ENCODE measurements at regions not wholly inside any gene's neighbourhood (a gene's known extent, or its start where the extent isn't known, plus 50 kb on each side); places are given as distances from the start of the nearest gene placed in this dataset.
"Not testable (repeated sequence)": the region's sequence is repeated elsewhere in the genome, so short reads cannot be mapped to it uniquely, and the experiment has no call there.

DNA sequence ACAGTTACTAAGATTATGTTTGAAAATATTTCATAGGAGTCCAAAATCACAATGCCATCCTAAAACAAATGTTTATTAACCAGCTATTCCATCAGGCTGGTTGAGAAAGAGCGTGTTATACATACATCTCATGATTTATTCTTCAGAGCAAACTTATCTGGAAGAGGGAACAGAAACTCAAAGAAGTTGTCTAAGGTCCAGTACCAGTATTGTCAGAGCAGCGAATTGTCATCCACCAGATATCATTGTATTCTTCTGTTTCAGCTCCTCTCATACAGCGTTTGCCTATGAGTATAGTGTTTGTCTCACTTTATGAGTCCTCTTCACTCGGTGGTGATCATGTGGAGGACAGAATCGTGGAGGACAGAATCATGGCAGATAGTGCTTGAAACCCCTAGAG is 238.2 kb downstream of the OSR1 start:
- intact Hi-C loops (cut with DNase I): no loop called here
- ATAC-seq (no peak), DNase-seq (no peak)

- DNase-seq: no peak
- ATAC-seq: no peak
- intact Hi-C loops (cut with DNase I): no loop called here
These were observed 239.0 kb downstream of the OSR1 start for GRCh38 chr2:19119326-19120001.

- DNase-seq: no peak
- ATAC-seq: no peak
- intact Hi-C loops (cut with DNase I): no loop called here
These were observed 241.5 kb downstream of the OSR1 start for GRCh38 chr2:19116918-19117317.

DNA sequence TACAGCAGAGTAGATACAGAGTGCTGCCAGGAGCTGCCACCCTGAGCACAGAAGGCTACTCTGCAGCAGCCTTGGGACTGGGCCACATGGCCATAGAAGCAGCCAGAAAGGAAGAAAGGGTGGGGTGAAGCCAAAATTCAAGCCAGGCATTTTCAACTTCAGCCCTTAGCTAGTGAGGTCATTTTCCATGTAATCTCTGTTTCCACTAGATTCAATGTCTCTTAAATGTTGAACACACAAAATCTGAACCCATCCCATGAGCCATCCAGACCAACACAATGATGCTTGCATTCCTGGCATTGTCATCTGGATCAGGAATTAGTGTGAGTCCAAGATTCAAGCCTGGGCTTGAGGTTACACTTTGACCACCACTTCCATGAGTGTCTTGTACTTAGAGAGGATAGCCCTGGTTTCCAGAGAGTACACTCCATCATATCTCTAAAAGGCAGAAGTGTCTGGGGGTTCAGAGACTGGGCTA is 243.6 kb downstream of the OSR1 start:
- DNase-seq (peak; percentile 28), ATAC-seq (peak; percentile 36 to 80)
- intact Hi-C loops (cut with DNase I): no loop called here

DNA sequence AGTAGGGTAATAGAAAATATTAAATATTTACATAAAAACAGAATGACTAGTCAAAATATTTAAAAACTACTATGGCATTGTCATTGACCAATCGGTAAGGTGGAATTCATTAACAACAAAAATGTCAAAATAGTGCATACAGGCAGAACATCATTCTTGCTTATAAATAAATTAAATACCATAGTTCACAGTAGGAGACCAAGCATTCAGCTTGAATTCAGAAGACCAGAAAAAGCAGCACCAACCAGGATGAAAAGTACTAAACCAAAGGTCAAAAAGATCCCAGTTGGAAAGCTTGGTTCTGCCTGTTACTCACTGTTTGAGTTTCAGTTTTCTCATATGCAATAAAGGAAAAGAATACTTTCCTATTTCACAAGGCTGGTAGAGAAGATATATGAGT is 244.3 kb downstream of the OSR1 start:
- intact Hi-C loops (cut with DNase I): no loop called here
- ATAC-seq (peak in 1 of 2 donors; percentile 34), DNase-seq (no peak)

GRCh38 chr2:19111354-19111753 is 247.1 kb downstream of the OSR1 start:
- intact Hi-C loops (cut with DNase I): no loop called here
- ATAC-seq (no peak), DNase-seq (no peak)

GRCh38 chr2:19109518-19109917 is 248.9 kb downstream of the OSR1 start:
- intact Hi-C loops (cut with DNase I): no loop called here
- DNase-seq: no peak
- no peak for ATAC-seq

DNA sequence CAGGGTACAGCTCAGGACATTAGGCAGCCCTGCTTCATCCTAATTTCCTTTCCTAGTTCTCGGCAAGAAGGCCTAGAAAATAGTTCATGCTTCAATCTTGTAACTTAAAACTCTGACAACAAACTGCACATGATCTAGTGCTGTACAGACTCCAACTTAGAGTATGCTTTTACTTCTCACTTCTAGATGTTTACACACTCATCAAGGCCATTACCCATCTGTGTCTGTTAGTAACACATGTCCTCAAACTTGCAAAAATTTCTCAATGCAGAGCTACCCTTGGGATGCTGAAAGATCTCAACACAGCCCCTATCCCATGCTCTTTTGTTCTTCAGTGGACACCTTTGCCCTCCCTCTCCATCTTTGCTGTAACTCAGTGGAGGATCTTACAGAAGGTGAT is 252.0 kb downstream of the OSR1 start:
- intact Hi-C loops (cut with DNase I): no loop called here
- ATAC-seq (no peak), DNase-seq (no peak)

DNA sequence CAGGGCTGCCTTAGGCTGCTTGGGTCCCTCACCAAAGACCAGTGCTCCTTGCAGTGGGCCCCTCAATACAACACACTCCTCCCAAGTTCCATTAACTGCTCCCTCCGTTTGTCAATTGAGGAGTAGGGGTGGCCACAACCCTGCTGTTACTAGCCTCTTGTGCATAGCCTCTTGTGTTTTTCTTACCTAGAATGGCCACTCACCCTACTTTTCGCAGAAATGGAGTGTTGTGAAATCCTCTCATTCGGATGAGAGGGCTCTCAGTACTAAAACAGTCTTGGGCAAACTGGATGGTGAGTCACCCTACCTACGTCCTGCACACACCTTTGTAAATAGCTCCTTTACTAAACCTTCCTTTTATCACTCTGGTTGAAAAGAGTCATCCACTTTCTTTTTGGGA is 253.9 kb downstream of the OSR1 start:
- ATAC-seq (peak in 1 of 2 donors; percentile 12), DNase-seq (no peak)
- intact Hi-C loops (cut with DNase I): no loop called here

DNA sequence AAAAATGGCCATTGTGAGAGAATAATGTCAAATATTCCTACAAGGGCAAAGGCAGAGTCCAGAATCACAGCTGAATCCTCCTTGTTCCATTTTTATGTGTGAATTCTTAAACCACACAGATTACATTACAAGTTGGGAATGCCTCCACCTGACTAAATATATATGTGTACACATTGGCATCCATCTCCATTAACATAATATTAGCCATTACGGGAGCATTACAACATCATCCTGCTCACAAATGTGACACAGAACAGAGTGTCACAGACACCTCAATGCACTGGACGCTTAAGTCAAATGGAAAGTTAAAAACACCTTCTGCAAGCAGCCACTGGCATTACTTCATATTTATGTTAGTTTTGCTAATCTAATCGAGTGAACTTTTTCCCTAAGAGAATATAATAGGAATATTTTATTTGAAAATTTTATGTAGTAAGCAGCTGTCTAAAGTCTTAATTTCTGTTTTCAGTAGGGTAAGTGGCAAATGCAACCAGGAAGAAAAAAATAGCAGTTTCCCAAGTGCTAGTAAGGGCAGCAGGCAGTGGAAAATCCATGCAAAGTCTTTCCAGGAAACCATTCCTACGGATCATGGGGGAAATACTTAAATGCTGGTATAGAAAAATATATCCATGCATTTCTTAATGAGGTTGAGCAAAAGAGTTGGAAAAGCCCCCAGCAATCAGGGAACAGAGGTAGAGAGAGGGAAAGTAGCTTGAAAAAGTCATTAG is 255.6 kb downstream of the OSR1 start:
- intact Hi-C loops (cut with DNase I): no loop called here
- ATAC-seq: no peak
- DNase-seq: no peak

- DNase-seq: no peak
- no peak for ATAC-seq
- intact Hi-C loops (cut with DNase I): no loop called here
These were observed 256.5 kb downstream of the OSR1 start for GRCh38 chr2:19101968-19102367.

GRCh38 chr2:19100570-19100969 is 257.9 kb downstream of the OSR1 start:
- ATAC-seq: no peak
- intact Hi-C loops (cut with DNase I): no loop called here

GRCh38 chr2:19099181-19099580 is 259.2 kb downstream of the OSR1 start:
- ATAC-seq (no peak), DNase-seq (no peak)
- intact Hi-C loops (cut with DNase I): no loop called here

More at GRCh38 chr2:19100570-19100969, 257.9 kb downstream of the OSR1 start:
- DNase-seq: no peak

DNA sequence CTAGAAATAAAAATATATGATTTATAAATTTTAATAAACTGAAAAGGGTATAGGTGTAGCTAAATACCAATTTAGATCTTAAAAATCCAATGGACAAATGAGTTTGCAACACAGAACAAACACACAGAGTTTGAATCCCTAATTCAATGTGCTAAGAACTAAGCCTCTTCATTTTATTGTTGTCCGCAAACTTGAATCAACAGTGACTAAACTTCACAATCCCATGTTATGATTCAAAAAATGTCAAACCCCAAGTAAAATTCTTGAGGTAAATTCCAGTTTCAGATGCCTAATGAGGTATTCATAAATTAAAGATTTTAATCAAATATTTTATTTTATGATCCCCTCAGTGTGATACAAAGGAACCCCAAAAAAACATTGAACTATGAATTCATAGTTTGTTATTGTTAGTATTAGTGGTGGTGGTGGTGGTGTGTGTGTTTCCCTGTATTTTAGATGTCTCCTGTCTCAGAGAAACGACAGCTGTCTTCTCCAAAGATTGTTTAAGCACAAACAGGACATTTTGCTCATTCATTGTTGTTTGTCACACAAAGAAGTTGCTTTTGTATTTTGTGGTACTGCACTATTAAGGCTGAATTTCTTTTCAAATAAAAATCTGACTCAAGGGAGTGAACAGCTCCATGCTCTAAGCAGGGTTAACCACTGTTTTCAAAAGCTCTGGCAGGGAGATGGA is 259.8 kb downstream of the OSR1 start:
- intact Hi-C loops (cut with DNase I): no loop called here
- ATAC-seq (no peak), DNase-seq (no peak)

DNA sequence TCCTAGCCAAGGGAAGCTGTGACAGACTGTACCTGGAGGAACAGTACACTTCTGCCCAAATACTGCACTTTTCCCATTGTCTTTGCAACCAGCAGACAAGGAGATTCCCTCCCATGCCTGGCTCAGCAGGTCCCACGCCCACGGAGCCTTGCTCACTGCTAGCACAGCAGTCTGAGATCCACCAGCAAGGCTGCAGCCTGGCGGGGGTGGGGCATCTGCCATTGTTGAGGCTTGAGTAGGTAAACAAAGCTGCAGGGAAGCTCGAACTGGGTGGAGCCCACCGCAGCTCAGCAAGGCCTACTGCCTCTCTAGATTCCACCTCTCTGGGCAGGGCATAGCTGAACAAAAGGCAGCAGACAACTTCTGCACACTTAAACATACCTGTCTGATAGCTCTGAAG is 268.9 kb downstream of the OSR1 start:
- ATAC-seq, DNase-seq: not testable (repeated sequence)

GRCh38 chr2:19086231-19086651 is 272.2 kb downstream of the OSR1 start:
- DNase-seq: no peak
- peak in 1 of 2 donors; percentile 38 for ATAC-seq
- intact Hi-C loops (cut with DNase I): no loop called here

More for the DNA sequence above, 268.9 kb downstream of the OSR1 start:
- intact Hi-C loops (cut with DNase I): not testable (repeated sequence)

- DNase-seq (no peak), ATAC-seq (no peak)
- intact Hi-C loops (cut with DNase I): no loop called here
These were observed 279.7 kb downstream of the OSR1 start for GRCh38 chr2:19078709-19079108.

DNA sequence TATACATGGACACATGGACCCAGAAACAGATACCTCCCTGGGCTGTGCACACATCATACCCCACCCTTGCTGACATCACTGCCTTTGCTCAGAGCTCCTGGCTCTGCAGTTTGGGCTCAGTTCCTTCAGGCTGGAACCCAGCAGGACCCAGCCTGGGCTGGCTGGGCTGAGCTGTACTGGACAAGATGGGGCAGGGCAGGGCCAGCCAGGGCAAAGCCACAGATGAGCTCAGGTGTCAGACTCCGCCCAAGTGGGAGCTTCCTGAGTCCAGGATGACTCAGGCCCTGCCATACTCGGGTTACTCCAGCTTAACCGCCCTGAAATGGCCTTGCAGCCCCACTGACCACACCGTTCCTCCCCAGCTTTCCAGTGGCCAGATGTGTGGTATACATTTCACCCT is 284.9 kb downstream of the OSR1 start:
- intact Hi-C loops (cut with DNase I): no loop called here
- no peak for DNase-seq
- ATAC-seq: peak in 1 of 2 donors; percentile 53

DNA sequence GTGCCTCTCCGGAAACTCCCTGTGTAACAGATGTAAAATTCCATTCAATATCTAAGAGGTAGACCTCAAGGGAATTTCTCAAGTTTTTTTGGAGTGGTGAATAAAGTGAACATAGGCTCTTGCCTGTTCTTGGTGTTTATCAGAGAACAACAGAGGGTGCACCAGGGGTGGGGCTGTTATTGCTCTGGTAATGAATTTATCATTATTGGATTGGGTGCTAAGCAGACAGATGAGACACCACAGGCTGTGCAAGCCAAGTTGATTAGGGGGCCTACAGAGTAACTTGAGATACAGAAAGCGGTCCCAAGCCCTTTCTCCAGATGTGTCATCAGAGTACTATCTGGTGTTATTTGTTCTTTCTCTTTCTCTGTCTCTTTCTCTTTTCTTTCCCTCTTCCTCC is 286.3 kb downstream of the OSR1 start:
- DNase-seq: no peak
- no peak for ATAC-seq
- intact Hi-C loops (cut with DNase I): no loop called here

DNA sequence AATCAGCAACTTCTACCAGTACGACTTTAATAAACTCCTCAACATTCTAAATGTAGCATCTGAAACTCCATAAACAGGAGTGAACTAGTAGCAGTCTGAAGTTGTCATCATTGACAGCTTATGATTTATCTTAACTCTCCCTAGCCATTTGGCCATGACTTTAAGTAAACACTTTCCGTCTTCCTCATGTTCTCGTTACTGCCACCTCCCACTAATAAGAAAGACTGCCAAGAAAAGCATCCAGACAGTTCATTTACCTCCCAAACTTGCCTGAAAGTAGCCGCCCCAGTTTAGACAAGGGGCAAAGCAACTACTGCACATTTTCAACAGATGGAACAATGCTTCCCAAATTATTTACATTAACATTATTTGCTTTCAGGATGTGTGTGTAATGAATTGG is 287.5 kb downstream of the OSR1 start:
- intact Hi-C loops (cut with DNase I): no loop called here
- ATAC-seq (peak in 1 of 2 donors; percentile 74), DNase-seq (no peak)
